ENCODE measurements at regions not wholly inside any gene's neighbourhood (a gene's known extent, or its start where the extent isn't known, plus 50 kb on each side); places are given as distances from the start of the nearest gene placed in this dataset.
"Not testable (repeated sequence)": the region's sequence is repeated elsewhere in the genome, so short reads cannot be mapped to it uniquely, and the experiment has no call there.

DNA sequence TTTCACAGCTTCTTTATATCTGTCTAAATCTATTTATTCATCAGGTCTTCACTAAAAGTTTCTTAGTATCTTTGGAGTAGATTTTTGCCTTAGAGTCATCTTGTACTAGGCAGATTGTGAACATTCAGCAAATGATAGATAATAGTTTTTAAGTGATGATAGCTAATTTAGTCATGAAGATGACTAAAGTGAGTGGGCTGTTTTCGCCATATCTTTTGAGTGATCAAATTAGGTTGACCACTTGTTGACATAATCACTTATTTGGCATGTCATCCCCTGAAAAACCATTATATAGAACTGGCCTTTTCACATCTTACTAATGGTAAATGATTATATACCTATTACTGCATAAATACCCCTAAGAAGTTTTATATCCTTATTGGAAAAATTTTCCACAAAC is 999.2 kb downstream of the PCDH17 start:
- DNase-seq = no peak

- no peak for DNase-seq
Measured at GRCh38 chr13:58633226-58633625, 1001.7 kb downstream of the PCDH17 start.

DNA sequence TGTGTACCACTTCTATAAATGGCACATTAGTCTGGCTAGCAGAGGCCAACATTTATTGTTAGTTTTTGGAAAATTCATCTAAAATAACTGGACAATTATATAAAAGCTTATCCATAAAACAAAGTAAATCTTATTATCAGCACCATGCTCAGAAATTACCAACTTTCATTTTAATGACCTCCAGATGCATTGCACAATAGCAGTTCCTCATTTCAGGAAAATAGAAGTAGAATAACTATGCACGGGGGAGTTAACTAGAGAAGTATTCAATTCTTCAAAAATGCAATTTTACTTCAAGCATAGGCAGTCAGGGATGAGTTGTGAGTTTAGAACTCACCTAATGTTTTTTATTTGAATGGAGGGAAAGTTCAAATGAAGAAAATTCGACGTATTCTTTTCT is 1023.5 kb downstream of the PCDH17 start:
- DNase-seq = no peak

DNA sequence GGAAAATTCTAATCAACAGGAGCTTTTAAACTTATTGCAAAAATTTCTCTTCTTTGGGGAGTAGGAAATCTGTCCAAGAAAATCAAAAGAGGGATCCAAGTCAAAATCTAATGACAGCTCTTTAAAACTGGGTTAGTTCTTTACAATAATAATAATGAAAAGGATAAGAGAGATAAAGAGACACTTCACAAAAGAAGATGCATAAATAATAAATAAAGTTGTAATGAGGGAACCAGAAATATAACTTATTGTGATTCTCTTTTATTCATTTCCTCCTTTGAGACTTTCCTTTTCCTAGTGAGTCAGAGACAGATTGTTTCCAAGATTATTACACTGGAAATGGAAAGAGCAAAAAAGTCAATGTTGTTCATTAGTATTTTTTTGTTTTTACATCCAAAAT is 1029.3 kb downstream of the PCDH17 start:
- no peak for DNase-seq

DNA sequence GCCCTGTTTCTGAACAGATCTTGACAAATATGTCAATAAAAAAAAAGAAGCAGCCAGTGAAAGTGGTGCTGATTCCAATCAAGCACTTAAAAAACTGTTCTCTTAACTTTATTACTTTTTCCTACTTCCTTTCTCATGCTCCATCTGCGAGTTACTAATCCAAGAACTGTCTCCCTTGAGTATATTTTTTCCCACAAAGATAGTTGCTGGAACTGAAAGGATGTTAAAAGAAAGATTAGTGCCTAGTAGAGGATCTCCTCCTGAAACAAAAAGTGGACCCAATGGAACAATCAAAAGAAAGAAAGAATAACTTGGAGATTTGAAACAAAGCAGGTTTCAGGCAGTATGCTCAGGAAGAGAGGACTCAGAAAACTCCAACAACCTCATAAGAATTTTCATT is 1034.8 kb downstream of the PCDH17 start:
- no peak for DNase-seq

GRCh38 chr13:58667096-58667495 is 1035.6 kb downstream of the PCDH17 start:
- no peak for DNase-seq

DNA sequence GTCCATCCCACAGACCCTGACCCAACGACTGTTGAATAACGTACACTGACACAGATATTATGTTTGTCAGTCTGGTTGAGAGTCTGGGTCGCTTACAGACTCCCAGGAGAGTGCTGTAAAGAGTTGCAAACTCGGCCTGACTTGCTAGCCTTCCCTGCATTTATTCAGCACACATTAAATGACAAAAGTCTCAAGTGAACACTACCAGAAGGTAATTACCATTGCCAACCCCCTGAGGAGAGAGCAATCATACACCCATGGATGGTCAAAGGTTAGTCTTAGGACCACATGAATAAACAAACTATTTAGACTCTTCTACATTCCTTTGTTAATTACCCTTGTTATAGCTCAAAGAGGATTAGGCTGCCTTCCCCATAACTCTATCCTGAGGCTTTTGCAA is 1048.6 kb downstream of the PCDH17 start:
- DNase-seq = no peak

DNA sequence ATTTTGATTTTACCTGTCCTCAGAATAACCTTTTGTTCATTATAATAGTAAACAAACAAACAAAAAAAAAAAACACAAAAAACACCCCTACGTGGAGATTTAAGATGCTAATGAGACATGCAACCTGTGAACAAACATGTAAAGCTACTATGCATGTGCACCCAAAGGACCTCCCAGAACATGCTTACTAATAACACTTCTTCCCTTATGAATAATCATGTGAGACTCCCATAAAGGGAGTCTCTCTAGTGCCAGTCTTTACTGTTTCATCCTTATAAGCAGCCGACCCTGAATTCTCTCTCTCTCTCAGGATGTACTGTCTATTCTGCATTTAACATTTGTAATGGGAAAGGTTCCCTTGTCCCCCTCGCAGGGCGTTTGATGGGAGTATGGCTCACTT is 1051.1 kb downstream of the PCDH17 start:
- no peak for DNase-seq

- no peak for DNase-seq
Measured at GRCh38 chr13:58687148-58687547, 1055.6 kb downstream of the PCDH17 start.

GRCh38 chr13:58698531-58698930 is 1067.0 kb downstream of the PCDH17 start:
- DNase-seq = no peak

DNA sequence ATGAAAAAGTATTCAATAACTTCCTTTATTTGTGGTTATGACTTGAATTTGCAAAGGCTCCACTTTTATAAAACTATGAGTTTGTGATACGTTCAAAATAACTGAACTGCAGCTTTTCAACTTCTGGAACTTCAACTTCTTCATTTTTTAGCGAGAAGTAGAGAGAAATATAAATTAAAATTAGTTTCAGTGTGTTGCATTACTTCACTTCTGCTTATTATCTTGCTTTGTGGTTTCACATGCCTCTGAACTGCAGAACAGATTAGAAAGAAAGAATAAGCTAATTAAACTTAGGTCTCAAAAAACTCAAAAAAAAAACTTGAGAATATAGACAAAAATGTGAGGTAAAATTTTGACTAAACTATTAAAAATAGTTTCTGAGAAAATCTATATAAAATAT is 1073.4 kb downstream of the PCDH17 start:
- no peak for DNase-seq

DNA sequence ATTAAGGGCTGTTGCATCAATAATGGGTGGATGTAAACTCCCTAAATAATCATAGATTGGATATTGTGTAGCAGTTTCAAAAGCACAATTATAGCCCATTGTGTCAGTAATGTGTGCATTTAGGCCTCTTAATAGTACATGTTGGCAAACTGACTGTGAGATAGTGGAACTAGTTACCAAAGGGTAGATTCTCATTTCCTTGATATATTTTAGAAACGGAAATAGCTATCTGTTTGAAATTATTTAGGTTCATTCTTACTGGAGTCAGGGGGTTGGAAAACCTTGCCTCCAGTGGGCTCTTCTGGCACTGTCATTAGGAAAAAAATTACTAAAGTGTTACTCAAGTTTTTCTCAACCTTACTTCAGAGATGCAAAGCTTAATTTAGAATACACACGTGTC is 1074.9 kb downstream of the PCDH17 start:
- no peak for DNase-seq

GRCh38 chr13:58712191-58712590 is 1080.6 kb downstream of the PCDH17 start:
- no peak for DNase-seq

GRCh38 chr13:58714016-58714415 is 1082.5 kb downstream of the PCDH17 start:
- not testable (repeated sequence) for DNase-seq

DNA sequence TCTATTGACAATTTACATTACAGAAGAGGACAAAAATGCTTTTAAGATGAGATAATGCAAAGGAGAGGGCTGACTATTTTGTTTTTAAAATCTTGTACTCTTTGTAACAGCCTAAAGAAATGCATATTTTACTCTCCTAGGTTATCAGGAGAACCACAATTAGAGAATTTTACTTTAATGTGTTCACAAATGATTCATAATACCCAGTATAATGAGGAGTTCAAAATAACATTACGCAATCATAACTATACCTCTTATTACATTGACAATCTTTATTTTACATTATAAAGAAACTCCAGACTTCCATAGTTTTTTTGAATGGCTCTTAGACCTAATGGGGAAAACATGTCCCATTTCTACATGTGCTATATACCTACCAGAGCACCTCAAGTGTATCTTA is 1089.7 kb downstream of the PCDH17 start:
- no peak for DNase-seq

- no peak for DNase-seq
Measured at GRCh38 chr13:58728126-58728525, 1096.6 kb downstream of the PCDH17 start.

DNA sequence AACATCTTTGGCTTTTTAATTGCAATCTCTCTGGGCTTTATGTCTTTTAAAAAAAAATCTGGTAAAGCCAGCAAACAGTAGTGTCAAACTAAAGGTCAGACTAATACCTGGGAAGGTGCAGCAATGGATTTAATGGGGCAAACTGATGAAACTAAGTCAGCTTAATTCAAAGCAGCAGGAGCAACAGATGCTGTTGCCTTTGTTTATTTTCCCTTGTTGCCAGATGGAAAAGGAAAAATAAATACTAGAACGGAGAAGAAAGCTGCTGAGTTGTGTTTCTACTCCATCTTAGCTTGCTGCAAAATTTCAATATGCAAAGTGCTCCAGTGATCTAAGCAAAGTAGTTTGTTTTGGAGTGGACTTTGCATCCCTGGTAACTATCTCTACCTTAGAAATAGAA is 1097.8 kb downstream of the PCDH17 start:
- DNase-seq = no peak

- no peak for DNase-seq
Measured at GRCh38 chr13:58744686-58745085, 1113.1 kb downstream of the PCDH17 start.

GRCh38 chr13:58767566-58767965 is 1136.0 kb downstream of the PCDH17 start:
- DNase-seq = no peak

DNA sequence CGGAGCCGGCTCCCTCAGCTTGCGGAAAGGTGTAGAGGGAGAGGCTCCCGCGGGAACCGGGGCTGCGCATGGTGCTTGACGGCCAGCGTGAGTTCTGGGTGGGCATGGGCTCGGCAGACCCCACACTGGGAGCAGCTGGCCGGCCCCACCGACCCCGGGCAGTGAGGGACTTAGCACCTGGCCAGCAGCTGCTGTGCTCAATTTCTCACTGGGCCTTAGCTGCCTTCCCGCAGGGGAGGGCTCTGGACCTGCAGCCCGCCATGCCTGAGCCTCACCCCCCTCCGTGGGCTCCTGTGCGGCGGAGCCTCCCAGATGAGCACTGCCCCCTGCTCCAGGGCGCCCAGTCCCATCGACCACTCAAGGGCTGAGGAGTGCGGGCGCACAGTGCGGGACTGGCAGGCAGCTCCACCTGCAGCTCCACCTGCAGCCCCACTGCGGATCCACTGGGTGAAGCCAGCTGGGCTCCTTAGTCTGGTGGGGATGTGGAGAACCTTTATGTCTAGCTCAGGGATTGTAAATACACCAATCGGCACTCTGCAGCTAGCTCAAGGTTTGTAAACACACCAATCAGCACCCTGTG is 1141.8 kb downstream of the PCDH17 start:
- no peak for DNase-seq

GRCh38 chr13:58782736-58783135 is 1151.2 kb downstream of the PCDH17 start:
- DNase-seq = no peak

GRCh38 chr13:58792854-58793253 is 1161.3 kb downstream of the PCDH17 start:
- no peak for DNase-seq

GRCh38 chr13:58795715-58796114 is 1164.2 kb downstream of the PCDH17 start:
- no peak for DNase-seq

- DNase-seq = no peak
Measured at GRCh38 chr13:58804832-58805231, 1173.3 kb downstream of the PCDH17 start.

DNA sequence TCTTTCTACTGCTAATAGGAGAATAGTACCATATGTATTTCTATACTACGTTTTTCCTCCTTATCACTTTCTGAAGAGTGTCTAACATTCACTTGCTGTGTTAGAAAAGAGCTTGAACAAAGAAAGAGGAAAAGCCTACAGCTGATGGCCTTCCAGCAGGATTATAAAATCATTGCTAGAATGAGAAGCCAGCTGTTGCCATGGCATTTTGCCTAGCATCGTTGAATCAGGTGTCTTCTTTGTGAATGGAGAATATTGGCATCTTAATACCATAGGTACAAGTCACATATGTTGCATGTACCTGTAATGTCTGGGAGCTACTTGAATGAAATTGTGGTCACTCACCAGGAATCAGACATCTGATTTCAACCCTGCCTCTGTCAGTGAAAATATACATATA is 1174.9 kb downstream of the PCDH17 start:
- DNase-seq = no peak

GRCh38 chr13:58823701-58824100 is 1192.2 kb downstream of the PCDH17 start:
- DNase-seq = no peak
